ENCODE measurements at regions not wholly inside any gene's neighbourhood (a gene's known extent, or its start where the extent isn't known, plus 50 kb on each side); places are given as distances from the start of the nearest gene placed in this dataset.

GRCh38 chr1:60227601-60228000, 154.0 kb upstream of the C1orf87 start:
- Mint-ChIP-seq H3K4me1 (no peaks in the 10 kb centered on the region), H3K27ac (no peak overlapping the region), H3K27me3 (ENCODE audit: low read depth in 3 of 3) (peaks cover 0 to 1% (median 0%) of the 10 kb centered on the region in 3 donors), H3K9me3 (peaks cover 0 to 4% (median 0%) of the 10 kb centered on the region in 7 donors), H3K36me3 (no peaks in the 10 kb centered on the region), H3K4me3 (no peak overlapping the region)
- no peak for DNase-seq
- H3K9ac ChIP-seq (ENCODE audit: insufficient read depth, low read length, poor library complexity, severe bottlenecking), result no peak overlapping the region
- no peak overlapping the region for H3K4me2 ChIP-seq (replicated peaks; ENCODE audit: extremely low read depth, low read length, poor library complexity, severe bottlenecking)
- H3K36me3 ChIP-seq (replicated peaks in 1 of 2; ENCODE audit: control insufficient read depth in 1 of 2, insufficient read depth in 2 of 2, low read length in 2 of 2), result no peaks in the 10 kb centered on the region
- H3K4me1 ChIP-seq (ENCODE audit: control insufficient read depth in 1 of 2, insufficient read depth in 2 of 2, low read length in 2 of 2), result no peaks in the 10 kb centered on the region
- H3K79me2 ChIP-seq (ENCODE audit: insufficient read depth, low read length), result no peaks in the 10 kb centered on the region
- no peaks in the 10 kb centered on the region for H3K9me3 ChIP-seq (replicated peaks in 1 of 2; ENCODE audit: control insufficient read depth in 1 of 2, insufficient read depth in 1 of 2, low read length in 2 of 2)
- H4K20me1 ChIP-seq (ENCODE audit: insufficient read depth, low read length), result no peaks in the 10 kb centered on the region
- H2AFZ ChIP-seq (ENCODE audit: insufficient read depth, low read depth, low read length, poor library complexity, severe bottlenecking), result no peak overlapping the region
- no peak for TF ChIP-seq CTCF (IDR thresholded peaks at IDR 0.05)
- no peaks in the 10 kb centered on the region for H3K27me3 ChIP-seq (ENCODE audit: control insufficient read depth in 2 of 2, insufficient read depth in 2 of 2, low read length in 2 of 2)
- no peak overlapping the region for H3K4me3 ChIP-seq (replicated peaks in 1 of 3; ENCODE audit: low read depth in 2 of 3, low read length in 3 of 3)
- intact Hi-C loops (cut with micrococcal nuclease), result no loop called here
- H3K27ac ChIP-seq (ENCODE audit: low read depth in 1 of 2, low read length in 2 of 2), result no peak overlapping the region

- no peak overlapping the region for H3K4me3 ChIP-seq (replicated peaks in 1 of 3; ENCODE audit: low read depth in 2 of 3, low read length in 3 of 3)
- intact Hi-C loops (cut with micrococcal nuclease), result no loop called here
- no peak overlapping the region for H2AFZ ChIP-seq (ENCODE audit: insufficient read depth, low read depth, low read length, poor library complexity, severe bottlenecking)
- Mint-ChIP-seq H3K36me3 (no peaks in the 10 kb centered on the region), H3K4me1 (no peaks in the 10 kb centered on the region), H3K9me3 (peaks cover 0 to 5% (median 0%) of the 10 kb centered on the region in 7 donors), H3K27me3 (ENCODE audit: low read depth in 3 of 3) (peaks cover 0 to 1% (median 0%) of the 10 kb centered on the region in 3 donors), H3K27ac (no peak overlapping the region), H3K4me3 (no peak overlapping the region)
- DNase-seq, result no peak
- H3K27ac ChIP-seq (ENCODE audit: low read depth in 1 of 2, low read length in 2 of 2), result no peak overlapping the region
- no peaks in the 10 kb centered on the region for H3K79me2 ChIP-seq (ENCODE audit: insufficient read depth, low read length)
- no peak for TF ChIP-seq CTCF (IDR thresholded peaks at IDR 0.05)
- no peaks in the 10 kb centered on the region for H4K20me1 ChIP-seq (ENCODE audit: insufficient read depth, low read length)
- no peaks in the 10 kb centered on the region for H3K27me3 ChIP-seq (ENCODE audit: control insufficient read depth in 2 of 2, insufficient read depth in 2 of 2, low read length in 2 of 2)
- no peaks in the 10 kb centered on the region for H3K9me3 ChIP-seq (replicated peaks in 1 of 2; ENCODE audit: control insufficient read depth in 1 of 2, insufficient read depth in 1 of 2, low read length in 2 of 2)
- no peaks in the 10 kb centered on the region for H3K4me1 ChIP-seq (ENCODE audit: control insufficient read depth in 1 of 2, insufficient read depth in 2 of 2, low read length in 2 of 2)
- H3K4me2 ChIP-seq (replicated peaks; ENCODE audit: extremely low read depth, low read length, poor library complexity, severe bottlenecking), result no peak overlapping the region
- WGBS (ENCODE audit: insufficient coverage), result 89% methylated on average over 3 of the region's 3 CpGs
- H3K36me3 ChIP-seq (replicated peaks in 1 of 2; ENCODE audit: control insufficient read depth in 1 of 2, insufficient read depth in 2 of 2, low read length in 2 of 2), result no peaks in the 10 kb centered on the region
- H3K9ac ChIP-seq (ENCODE audit: insufficient read depth, low read length, poor library complexity, severe bottlenecking), result no peak overlapping the region
Observed at GRCh38 chr1:60225486-60225885, 151.9 kb upstream of the C1orf87 start.
